Neural crest cell (in vitro differentiated cells): ENCODE measurements at regions not wholly inside any gene's neighbourhood (a gene's known extent, or its start where the extent isn't known, plus 50 kb on each side); places are given as distances from the start of the nearest gene placed in this dataset.

Source experiments
- DNase-seq: peaks from one replicate; pipeline ENCODE4 v3.0.0; 2021; ENCODE audit warnings: low read depth, mixed read lengths, low spot score
- H3K27ac Mint-ChIP-seq: one replicate; pipeline ENCODE4 v1.8.0; 2021; ENCODE audit warnings: mild to moderate bottlenecking, mixed read lengths; ENCODE audit not compliant: unreplicated experiment
- H3K27me3 Mint-ChIP-seq: 2 replicates; pipeline ENCODE4 v1.8.0; 2021; ENCODE audit warnings: low read depth, mild to moderate bottlenecking, mixed read lengths
- H3K36me3 Mint-ChIP-seq: 2 replicates; pipeline ENCODE4 v1.8.0; 2021; ENCODE audit warnings: low read depth, mild to moderate bottlenecking, mixed read lengths
- H3K4me1 Mint-ChIP-seq: 2 replicates; pipeline ENCODE4 v1.8.0; 2021; ENCODE audit warnings: mixed read lengths
- H3K4me3 Mint-ChIP-seq: one replicate; pipeline ENCODE4 v1.8.0; 2021; ENCODE audit warnings: mild to moderate bottlenecking, mixed read lengths
- H3K9me3 Mint-ChIP-seq: 2 replicates; pipeline ENCODE4 v1.8.0; 2021; ENCODE audit warnings: mixed read lengths
- CTCF ChIP-seq: fragments of 200-600 bp; sonication (generic); conservative IDR thresholded peaks from 2 replicates; pipeline ENCODE4 v1.5.0; 2021; ENCODE audit warnings: antibody characterized with exemption, mild to moderate bottlenecking

GRCh38 chr1:95325349-95325748, 91.3 kb downstream of the RWDD3 start:
- DNase-seq = no peak
- Mint-ChIP-seq H3K9me3 (no peaks in the 10 kb centered on the region), H3K4me1 (peaks cover 25% of the 10 kb centered on the region), H3K27ac (no peak overlapping the region), H3K27me3 (no peaks in the 10 kb centered on the region), H3K36me3 (no peaks in the 10 kb centered on the region), H3K4me3 (no peak overlapping the region)
- no peak for TF ChIP-seq CTCF

GRCh38 chr1:95326023-95326422, 92.0 kb downstream of the RWDD3 start:
- no peaks in the 10 kb centered on the region for H3K36me3 Mint-ChIP-seq
- no peaks in the 10 kb centered on the region for H3K9me3 Mint-ChIP-seq
- DNase-seq = no peak
- no peak overlapping the region for H3K27ac Mint-ChIP-seq
- H3K27me3 Mint-ChIP-seq = no peaks in the 10 kb centered on the region
- no peak overlapping the region for H3K4me3 Mint-ChIP-seq
- H3K4me1 Mint-ChIP-seq = peaks cover 24% of the 10 kb centered on the region
- no peak for TF ChIP-seq CTCF

- H3K9me3 Mint-ChIP-seq = no peaks in the 10 kb centered on the region
- no peak overlapping the region for H3K4me3 Mint-ChIP-seq
- DNase-seq = no peak
- no peaks in the 10 kb centered on the region for H3K27me3 Mint-ChIP-seq
- H3K27ac Mint-ChIP-seq = no peak overlapping the region
- H3K4me1 Mint-ChIP-seq = no peaks in the 10 kb centered on the region
- TF ChIP-seq CTCF = no peak
- H3K36me3 Mint-ChIP-seq = no peaks in the 10 kb centered on the region
Measured at GRCh38 chr1:95332754-95333153, 98.7 kb downstream of the RWDD3 start.

- Mint-ChIP-seq H3K4me1 (no peaks in the 10 kb centered on the region), H3K27ac (no peak overlapping the region), H3K4me3 (no peak overlapping the region), H3K27me3 (no peaks in the 10 kb centered on the region), H3K9me3 (no peaks in the 10 kb centered on the region), H3K36me3 (no peaks in the 10 kb centered on the region)
- no peak for TF ChIP-seq CTCF
- DNase-seq = no peak
Measured at GRCh38 chr1:95339377-95339776, 105.4 kb downstream of the RWDD3 start.

GRCh38 chr1:95340061-95340460, 106.1 kb downstream of the RWDD3 start:
- Mint-ChIP-seq H3K27ac (no peak overlapping the region), H3K9me3 (no peaks in the 10 kb centered on the region), H3K4me3 (no peak overlapping the region), H3K27me3 (no peaks in the 10 kb centered on the region), H3K4me1 (no peaks in the 10 kb centered on the region), H3K36me3 (no peaks in the 10 kb centered on the region)
- TF ChIP-seq CTCF = no peak
- DNase-seq = no peak

GRCh38 chr1:95352767-95353166, 118.8 kb downstream of the RWDD3 start:
- no peaks in the 10 kb centered on the region for H3K4me1 Mint-ChIP-seq
- H3K4me3 Mint-ChIP-seq = no peak overlapping the region
- no peaks in the 10 kb centered on the region for H3K36me3 Mint-ChIP-seq
- H3K27ac Mint-ChIP-seq = no peak overlapping the region
- no peaks in the 10 kb centered on the region for H3K9me3 Mint-ChIP-seq
- no peak for TF ChIP-seq CTCF
- no peak for DNase-seq
- H3K27me3 Mint-ChIP-seq = peaks cover 3% of the 10 kb centered on the region
